ENCODE measurements at regions not wholly inside any gene's neighbourhood (a gene's known extent, or its start where the extent isn't known, plus 50 kb on each side); places are given as distances from the start of the nearest gene placed in this dataset.

GRCh38 chr20:53793783-53794383 is 200.2 kb upstream of the ZNF217 start:
- Histone ChIP-seq H3K79me2 (ENCODE audit: insufficient read depth, low read length) (no peaks in the 10 kb centered on the region), H4K5ac (ENCODE audit: insufficient read length, low read depth, low read length) (no peak overlapping the region), H2AK5ac (ENCODE audit: insufficient read length, low read length) (no peak overlapping the region), H3K18ac (ENCODE audit: insufficient read length, low read depth, low read length) (no peak overlapping the region), H3T11ph (ENCODE audit: low read length) (no peak overlapping the region), H4K8ac (replicated peaks; ENCODE audit: insufficient read length, low read depth, low read length) (no peak overlapping the region), H3K23ac (ENCODE audit: insufficient read length, low read depth, low read length) (no peak overlapping the region), H3K9me3 (ENCODE audit: control insufficient read depth, low read depth, low read length) (no peaks in the 10 kb centered on the region), H3K27ac (ENCODE audit: insufficient read length, low read depth, low read length) (no peak overlapping the region), H3K56ac (ENCODE audit: insufficient read length, low read depth, low read length) (no peak overlapping the region), H3K4me2 (ENCODE audit: insufficient read depth, insufficient read length, low read length) (no peak overlapping the region), H3K4ac (ENCODE audit: low read depth, low read length) (no peak overlapping the region), H2BK5ac (ENCODE audit: insufficient read length, low read length) (no peak overlapping the region), H4K20me1 (ENCODE audit: control insufficient read depth, insufficient read depth, insufficient read length) (no peaks in the 10 kb centered on the region), H2BK20ac (ENCODE audit: low read depth, low read length, poor library complexity, severe bottlenecking) (no peak overlapping the region), H3K23me2 (ENCODE audit: insufficient read length, low read depth, low read length, poor library complexity, severe bottlenecking) (no peaks in the 10 kb centered on the region), H4K91ac (ENCODE audit: insufficient read length, low read depth, low read length) (no peak overlapping the region), H3K4me1 (ENCODE audit: insufficient read depth, low read length) (peaks cover 9% of the 10 kb centered on the region; the same call in 1 of the 2 replicates), H2BK120ac (ENCODE audit: low read depth, low read length, poor library complexity, severe bottlenecking) (no peak overlapping the region), H3K9ac (ENCODE audit: extremely low read depth, insufficient read length, low read length) (no peak overlapping the region), H2BK15ac (ENCODE audit: low read depth, low read length) (no peak overlapping the region), H3K27me3 (ENCODE audit: insufficient read depth, low read length) (no peaks in the 10 kb centered on the region), H3K14ac (ENCODE audit: insufficient read depth, low read length) (no peak overlapping the region), H2AFZ (ENCODE audit: low read length) (no peak overlapping the region), H3K79me1 (ENCODE audit: insufficient read depth, low read depth, low read length, poor library complexity, severe bottlenecking) (no peaks in the 10 kb centered on the region), H2BK12ac (ENCODE audit: insufficient read length, low read depth, low read length) (peak overlapping the region; percentile 50)
- TF ChIP-seq CTCF (conservative IDR thresholded peaks at IDR 0.05): no peak
- H3K4me1 Mint-ChIP-seq: peaks cover 26 to 32% of the 10 kb centered on the region in 2 experiments
- no peak for DNase-seq
- H3K9me3 Mint-ChIP-seq: no peaks in the 10 kb centered on the region
- peaks cover 0 to 5% (median 2%) of the 10 kb centered on the region in 3 experiments; a peak in 4 of 7 replicates for H3K36me3 Mint-ChIP-seq (ENCODE audit: insufficient read depth in 1 of 3, low read depth in 3 of 3)
- H3K27me3 Mint-ChIP-seq (ENCODE audit: low read depth): no peaks in the 10 kb centered on the region
- WGBS (ENCODE audit: extremely low coverage, insufficient read length, low lambda C conversion rate): no CpG with 5 or more reads among the region's 7 CpGs
- no peak overlapping the region for H3K4me3 Mint-ChIP-seq
- H3K27ac Mint-ChIP-seq: no peak overlapping the region
